ENCODE measurements at regions not wholly inside any gene's neighbourhood (a gene's known extent, or its start where the extent isn't known, plus 50 kb on each side); places are given as distances from the start of the nearest gene placed in this dataset.

DNA sequence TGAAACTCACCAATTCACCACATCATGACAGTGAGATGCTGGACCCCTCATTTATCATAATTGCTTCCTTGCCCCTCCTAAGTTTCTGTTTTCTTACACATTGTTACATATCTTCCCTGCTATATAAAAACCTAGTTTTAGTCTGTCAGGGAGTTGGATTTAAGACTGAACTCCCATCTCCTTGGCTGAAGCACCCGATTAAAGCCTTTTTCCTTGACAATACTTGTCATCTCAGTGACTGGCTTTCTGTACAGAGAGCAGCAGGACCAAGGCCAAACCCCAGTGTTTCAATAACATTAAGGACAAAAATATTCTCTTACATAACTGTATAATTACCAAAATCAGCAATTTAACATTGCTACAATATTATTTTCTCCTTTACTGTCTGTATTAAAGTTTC lies 928.4 kb downstream of the TMTC2 start:
- TF ChIP-seq, protein P1, sequence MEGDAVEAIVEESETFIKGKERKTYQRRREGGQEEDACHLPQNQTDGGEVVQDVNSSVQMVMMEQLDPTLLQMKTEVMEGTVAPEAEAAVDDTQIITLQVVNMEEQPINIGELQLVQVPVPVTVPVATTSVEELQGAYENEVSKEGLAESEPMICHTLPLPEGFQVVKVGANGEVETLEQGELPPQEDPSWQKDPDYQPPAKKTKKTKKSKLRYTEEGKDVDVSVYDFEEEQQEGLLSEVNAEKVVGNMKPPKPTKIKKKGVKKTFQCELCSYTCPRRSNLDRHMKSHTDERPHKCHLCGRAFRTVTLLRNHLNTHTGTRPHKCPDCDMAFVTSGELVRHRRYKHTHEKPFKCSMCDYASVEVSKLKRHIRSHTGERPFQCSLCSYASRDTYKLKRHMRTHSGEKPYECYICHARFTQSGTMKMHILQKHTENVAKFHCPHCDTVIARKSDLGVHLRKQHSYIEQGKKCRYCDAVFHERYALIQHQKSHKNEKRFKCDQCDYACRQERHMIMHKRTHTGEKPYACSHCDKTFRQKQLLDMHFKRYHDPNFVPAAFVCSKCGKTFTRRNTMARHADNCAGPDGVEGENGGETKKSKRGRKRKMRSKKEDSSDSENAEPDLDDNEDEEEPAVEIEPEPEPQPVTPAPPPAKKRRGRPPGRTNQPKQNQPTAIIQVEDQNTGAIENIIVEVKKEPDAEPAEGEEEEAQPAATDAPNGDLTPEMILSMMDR (IDR thresholded peaks at IDR 0.05), result no peak
- TF ChIP-seq POLR2A (IDR thresholded peaks at IDR 0.05), result no peak

Measured in upper lobe of left lung (tissue), 4 donors.